ENCODE measurements at regions not wholly inside any gene's neighbourhood (a gene's known extent, or its start where the extent isn't known, plus 50 kb on each side); places are given as distances from the start of the nearest gene placed in this dataset.

- no peak overlapping the region for H3K9ac ChIP-seq (ENCODE audit: low read depth, low read length)
- H3K27me3 ChIP-seq (ENCODE audit: control insufficient read depth, insufficient read depth, low read length), result no peaks in the 10 kb centered on the region
- H3K27ac ChIP-seq (ENCODE audit: low read depth, low read length), result no peak overlapping the region
Measured at GRCh38 chrX:113457719-113458118, 617.1 kb upstream of the AMOT start.

GRCh38 chrX:113455582-113455981, 615.0 kb upstream of the AMOT start:
- H3K9ac ChIP-seq (ENCODE audit: low read depth, low read length), result no peak overlapping the region
- H3K9me3 ChIP-seq (ENCODE audit: control insufficient read depth, insufficient read depth, low read length), result no peaks in the 10 kb centered on the region
- no peak overlapping the region for H3K4me3 ChIP-seq (ENCODE audit: low read depth, low read length)
- H3K27me3 ChIP-seq (ENCODE audit: control insufficient read depth, insufficient read depth, low read length), result no peaks in the 10 kb centered on the region
- no peaks in the 10 kb centered on the region for H3K4me1 ChIP-seq (ENCODE audit: control insufficient read depth, insufficient read depth, low read length)
- H3K36me3 ChIP-seq (ENCODE audit: control insufficient read depth, insufficient read depth, low read length), result no peaks in the 10 kb centered on the region
- no peak overlapping the region for H3K27ac ChIP-seq (ENCODE audit: low read depth, low read length)

More at GRCh38 chrX:113457719-113458118, 617.1 kb upstream of the AMOT start:
- no peaks in the 10 kb centered on the region for H3K36me3 ChIP-seq (ENCODE audit: control insufficient read depth, insufficient read depth, low read length)
- H3K4me3 ChIP-seq (ENCODE audit: low read depth, low read length), result no peak overlapping the region
- no peaks in the 10 kb centered on the region for H3K4me1 ChIP-seq (ENCODE audit: control insufficient read depth, insufficient read depth, low read length)
- H3K9me3 ChIP-seq (ENCODE audit: control insufficient read depth, insufficient read depth, low read length), result no peaks in the 10 kb centered on the region

- H3K9ac ChIP-seq (ENCODE audit: low read depth, low read length), result no peak overlapping the region
- H3K36me3 ChIP-seq (ENCODE audit: control insufficient read depth, insufficient read depth, low read length), result no peaks in the 10 kb centered on the region
- peaks cover 3% of the 10 kb centered on the region; the same call in 1 of the 2 replicates for H3K9me3 ChIP-seq (ENCODE audit: control insufficient read depth, insufficient read depth, low read length)
- peaks cover 3% of the 10 kb centered on the region; the same call in 1 of the 2 replicates for H3K27me3 ChIP-seq (ENCODE audit: control insufficient read depth, insufficient read depth, low read length)
- H3K4me1 ChIP-seq (ENCODE audit: control insufficient read depth, insufficient read depth, low read length), result 0 out of 2 replicates have a peak, but pooled peaks cover 4% of the 10 kb centered on the region
- H3K4me3 ChIP-seq (ENCODE audit: low read depth, low read length), result no peak overlapping the region
- H3K27ac ChIP-seq (ENCODE audit: low read depth, low read length), result no peak overlapping the region
Measured at GRCh38 chrX:113429011-113429410, 588.4 kb upstream of the AMOT start.

GRCh38 chrX:113422323-113422722, 581.7 kb upstream of the AMOT start:
- peaks cover 3% of the 10 kb centered on the region for H3K27me3 ChIP-seq (ENCODE audit: control insufficient read depth, insufficient read depth, low read length)
- H3K9me3 ChIP-seq (ENCODE audit: control insufficient read depth, insufficient read depth, low read length), result no peaks in the 10 kb centered on the region
- no peak overlapping the region for H3K27ac ChIP-seq (ENCODE audit: low read depth, low read length)
- H3K4me3 ChIP-seq (ENCODE audit: low read depth, low read length), result no peak overlapping the region
- no peak overlapping the region for H3K9ac ChIP-seq (ENCODE audit: low read depth, low read length)
- H3K36me3 ChIP-seq (ENCODE audit: control insufficient read depth, insufficient read depth, low read length), result no peaks in the 10 kb centered on the region
- peaks cover 14% of the 10 kb centered on the region for H3K4me1 ChIP-seq (ENCODE audit: control insufficient read depth, insufficient read depth, low read length)

- no peak overlapping the region for H3K27ac ChIP-seq (ENCODE audit: low read depth, low read length)
- H3K4me1 ChIP-seq (ENCODE audit: control insufficient read depth, insufficient read depth, low read length), result peaks cover 14% of the 10 kb centered on the region
- no peaks in the 10 kb centered on the region for H3K36me3 ChIP-seq (ENCODE audit: control insufficient read depth, insufficient read depth, low read length)
- no peak overlapping the region for H3K4me3 ChIP-seq (ENCODE audit: low read depth, low read length)
- no peak overlapping the region for H3K9ac ChIP-seq (ENCODE audit: low read depth, low read length)
- peaks cover 3% of the 10 kb centered on the region for H3K27me3 ChIP-seq (ENCODE audit: control insufficient read depth, insufficient read depth, low read length)
- H3K9me3 ChIP-seq (ENCODE audit: control insufficient read depth, insufficient read depth, low read length), result no peaks in the 10 kb centered on the region
Measured at GRCh38 chrX:113421432-113421831, 580.8 kb upstream of the AMOT start.

- H3K27me3 ChIP-seq (ENCODE audit: control insufficient read depth, insufficient read depth, low read length), result no peaks in the 10 kb centered on the region
Measured at GRCh38 chrX:113412106-113412505, 571.5 kb upstream of the AMOT start.

GRCh38 chrX:113408843-113409242, 568.2 kb upstream of the AMOT start:
- Histone ChIP-seq H3K4me1 (ENCODE audit: control insufficient read depth, insufficient read depth, low read length) (no peaks in the 10 kb centered on the region), H3K4me3 (ENCODE audit: low read depth, low read length) (no peak overlapping the region), H3K27me3 (ENCODE audit: control insufficient read depth, insufficient read depth, low read length) (no peaks in the 10 kb centered on the region), H3K9me3 (ENCODE audit: control insufficient read depth, insufficient read depth, low read length) (peaks cover 13% of the 10 kb centered on the region), H3K36me3 (ENCODE audit: control insufficient read depth, insufficient read depth, low read length) (no peaks in the 10 kb centered on the region; the same call in 1 of the 2 replicates), H3K9ac (ENCODE audit: low read depth, low read length) (no peak overlapping the region), H3K27ac (ENCODE audit: low read depth, low read length) (no peak overlapping the region)

More at GRCh38 chrX:113412106-113412505, 571.5 kb upstream of the AMOT start:
- 0 out of 2 replicates have a peak, but pooled peaks cover 2% of the 10 kb centered on the region for H3K9me3 ChIP-seq (ENCODE audit: control insufficient read depth, insufficient read depth, low read length)
- H3K4me3 ChIP-seq (ENCODE audit: low read depth, low read length), result no peak overlapping the region
- no peak overlapping the region for H3K9ac ChIP-seq (ENCODE audit: low read depth, low read length)
- H3K27ac ChIP-seq (ENCODE audit: low read depth, low read length), result no peak overlapping the region
- H3K4me1 ChIP-seq (ENCODE audit: control insufficient read depth, insufficient read depth, low read length), result no peaks in the 10 kb centered on the region
- H3K36me3 ChIP-seq (ENCODE audit: control insufficient read depth, insufficient read depth, low read length), result no peaks in the 10 kb centered on the region

GRCh38 chrX:113400193-113400704, 559.6 kb upstream of the AMOT start:
- Histone ChIP-seq H3K4me1 (ENCODE audit: control insufficient read depth, insufficient read depth, low read length) (peaks cover 18% of the 10 kb centered on the region), H3K9ac (ENCODE audit: low read depth, low read length) (no peak overlapping the region; the same call in 1 of the 2 replicates), H3K27me3 (ENCODE audit: control insufficient read depth, insufficient read depth, low read length) (no peaks in the 10 kb centered on the region), H3K27ac (ENCODE audit: low read depth, low read length) (peak overlapping the region; percentile 91), H3K4me3 (ENCODE audit: low read depth, low read length) (no peak overlapping the region), H3K9me3 (ENCODE audit: control insufficient read depth, insufficient read depth, low read length) (peaks cover 41% of the 10 kb centered on the region), H3K36me3 (ENCODE audit: control insufficient read depth, insufficient read depth, low read length) (no peaks in the 10 kb centered on the region; the same call in 1 of the 2 replicates)

- peak overlapping the region; percentile 76 for H3K27ac ChIP-seq (ENCODE audit: low read depth, low read length)
- H3K9ac ChIP-seq (ENCODE audit: low read depth, low read length), result no peak overlapping the region; the same call in 1 of the 2 replicates
- no peaks in the 10 kb centered on the region; the same call in 1 of the 2 replicates for H3K36me3 ChIP-seq (ENCODE audit: control insufficient read depth, insufficient read depth, low read length)
- no peaks in the 10 kb centered on the region for H3K27me3 ChIP-seq (ENCODE audit: control insufficient read depth, insufficient read depth, low read length)
- H3K4me3 ChIP-seq (ENCODE audit: low read depth, low read length), result no peak overlapping the region
- peaks cover 18% of the 10 kb centered on the region for H3K4me1 ChIP-seq (ENCODE audit: control insufficient read depth, insufficient read depth, low read length)
- peaks cover 38% of the 10 kb centered on the region for H3K9me3 ChIP-seq (ENCODE audit: control insufficient read depth, insufficient read depth, low read length)
Measured at GRCh38 chrX:113399506-113400192, 559.0 kb upstream of the AMOT start.

GRCh38 chrX:113392355-113392754, 551.7 kb upstream of the AMOT start:
- Histone ChIP-seq H3K27me3 (ENCODE audit: control insufficient read depth, insufficient read depth, low read length) (no peaks in the 10 kb centered on the region; the same call in 1 of the 2 replicates), H3K4me1 (ENCODE audit: control insufficient read depth, insufficient read depth, low read length) (peaks cover 7% of the 10 kb centered on the region; the same call in 1 of the 2 replicates), H3K9ac (ENCODE audit: low read depth, low read length) (no peak overlapping the region), H3K27ac (ENCODE audit: low read depth, low read length) (no peak overlapping the region), H3K36me3 (ENCODE audit: control insufficient read depth, insufficient read depth, low read length) (no peaks in the 10 kb centered on the region), H3K9me3 (ENCODE audit: control insufficient read depth, insufficient read depth, low read length) (peaks cover 22% of the 10 kb centered on the region), H3K4me3 (ENCODE audit: low read depth, low read length) (no peak overlapping the region)

GRCh38 chrX:113391875-113392274, 551.2 kb upstream of the AMOT start:
- H3K36me3 ChIP-seq (ENCODE audit: control insufficient read depth, insufficient read depth, low read length), result no peaks in the 10 kb centered on the region

More at GRCh38 chrX:113391875-113392274, 551.2 kb upstream of the AMOT start:
- Histone ChIP-seq H3K27ac (ENCODE audit: low read depth, low read length) (no peak overlapping the region), H3K4me1 (ENCODE audit: control insufficient read depth, insufficient read depth, low read length) (peaks cover 7% of the 10 kb centered on the region; the same call in 1 of the 2 replicates), H3K9me3 (ENCODE audit: control insufficient read depth, insufficient read depth, low read length) (peaks cover 22% of the 10 kb centered on the region), H3K27me3 (ENCODE audit: control insufficient read depth, insufficient read depth, low read length) (no peaks in the 10 kb centered on the region; the same call in 1 of the 2 replicates), H3K9ac (ENCODE audit: low read depth, low read length) (no peak overlapping the region), H3K4me3 (ENCODE audit: low read depth, low read length) (no peak overlapping the region)
